Activated CD4-positive, alpha-beta T cell treated with anti-CD3 and anti-CD28 coated beads, Interleukin-2, amount 50 U/mL, for 24 hours (primary cell): ENCODE measurements at regions not wholly inside any gene's neighbourhood (a gene's known extent, or its start where the extent isn't known, plus 50 kb on each side); places are given as distances from the start of the nearest gene placed in this dataset.
"Not testable (repeated sequence)": the region's sequence is repeated elsewhere in the genome, so short reads cannot be mapped to it uniquely, and the experiment has no call there.

Source experiments
- DNase-seq, 2 donors: peaks; one replicate each; pipeline ENCODE4 v3.0.0-alpha.2; 2020; ENCODE audit warnings: low read depth in 1 of 2, low spot score in 1 of 2

DNA sequence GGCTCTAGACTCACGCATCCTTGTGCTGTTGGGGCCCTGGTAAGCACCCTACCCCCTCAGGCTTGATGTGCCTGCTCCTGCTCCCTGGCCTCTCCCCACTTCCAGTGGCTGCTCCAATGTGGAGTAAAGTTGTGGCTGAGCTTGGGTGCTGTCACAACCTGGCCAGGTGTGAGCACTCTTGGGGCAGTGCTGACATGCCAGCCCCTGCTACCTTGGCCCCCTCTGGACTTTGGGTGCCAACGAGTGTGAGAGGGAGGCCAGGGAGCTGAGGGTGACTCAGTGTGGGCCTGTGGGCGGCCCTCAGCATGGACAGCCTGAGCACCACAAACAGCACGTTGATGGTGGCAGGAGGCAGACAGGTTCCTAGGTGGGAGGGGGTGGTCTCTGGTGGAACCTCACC, 870.2 kb upstream of the C9orf72 start:
- DNase-seq: no peak

DNA sequence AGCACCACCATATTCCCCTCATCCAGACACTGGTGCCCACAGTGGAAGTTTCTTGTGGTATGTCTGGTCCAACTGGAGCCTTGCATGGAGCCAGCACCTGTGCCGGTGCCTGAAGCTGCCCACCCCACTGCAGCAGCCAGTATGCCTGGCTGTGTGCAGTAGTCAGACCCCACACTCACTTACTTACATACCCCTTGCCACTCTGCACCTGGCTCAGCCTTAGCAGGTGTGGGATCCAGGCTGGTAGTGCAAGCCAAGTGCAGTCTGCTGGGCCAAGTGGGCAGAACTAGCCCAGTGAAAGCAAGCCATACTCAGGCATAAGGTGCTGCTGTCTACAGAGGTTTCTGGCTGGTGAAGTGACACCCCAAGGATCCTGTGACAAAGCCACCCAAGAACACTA, 871.4 kb upstream of the C9orf72 start:
- DNase-seq: no peak

DNA sequence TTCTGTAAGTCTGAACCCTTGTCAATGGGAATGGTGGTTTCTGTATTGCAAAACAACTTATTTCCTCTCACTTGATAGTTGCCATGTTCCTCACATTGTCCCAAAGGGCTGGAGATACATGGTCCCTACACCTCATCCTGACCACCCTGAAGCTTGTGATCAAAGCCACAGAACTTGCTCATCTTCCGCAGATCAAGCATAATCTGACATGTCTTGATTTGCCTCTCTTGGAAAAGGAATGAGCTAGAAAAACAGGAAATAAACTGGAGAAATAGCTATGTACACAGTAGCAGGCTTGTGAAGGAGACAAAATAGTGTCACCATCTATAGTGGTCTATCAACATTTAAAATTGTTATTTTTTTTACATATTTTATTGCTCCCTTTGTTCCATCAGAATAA, 871.9 kb upstream of the C9orf72 start:
- no peak for DNase-seq

DNA sequence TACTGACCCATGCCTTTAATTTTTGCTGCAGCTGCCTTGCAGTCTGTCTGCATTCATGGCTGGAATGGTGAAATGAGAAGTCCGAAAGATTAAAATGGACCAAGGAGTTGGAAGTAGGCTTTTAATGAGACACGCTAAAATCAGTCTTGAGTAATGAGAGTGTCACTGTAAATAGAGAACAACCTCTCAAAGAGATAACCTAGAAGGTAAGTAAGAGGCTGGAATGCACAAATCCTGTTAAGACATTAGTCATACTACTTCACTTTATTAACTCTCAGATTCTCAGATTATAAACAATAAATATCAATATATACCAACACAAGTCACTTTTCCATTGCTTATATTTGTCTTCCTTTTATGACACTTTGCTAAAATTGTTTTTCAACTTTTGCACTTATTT, 880.6 kb upstream of the C9orf72 start:
- no peak for DNase-seq

DNA sequence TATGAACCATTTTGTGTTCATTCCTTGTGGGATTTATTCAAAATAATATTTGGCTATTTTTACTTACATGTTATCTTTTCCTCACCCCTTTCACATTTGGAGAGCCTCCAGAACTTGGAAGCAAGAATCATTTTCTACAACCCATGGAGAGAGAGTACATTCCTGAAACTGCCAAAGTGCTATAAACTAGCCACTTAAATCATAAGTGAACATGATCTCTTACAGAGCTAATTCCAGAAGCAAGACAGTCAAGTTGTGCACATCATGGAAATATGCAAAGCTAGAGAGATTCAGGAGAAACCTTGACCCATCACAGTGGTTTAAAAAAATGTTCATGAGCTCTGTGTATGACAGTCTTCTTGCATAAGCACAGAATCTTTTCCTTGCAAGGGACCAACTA, 883.6 kb upstream of the C9orf72 start:
- DNase-seq: no peak

DNA sequence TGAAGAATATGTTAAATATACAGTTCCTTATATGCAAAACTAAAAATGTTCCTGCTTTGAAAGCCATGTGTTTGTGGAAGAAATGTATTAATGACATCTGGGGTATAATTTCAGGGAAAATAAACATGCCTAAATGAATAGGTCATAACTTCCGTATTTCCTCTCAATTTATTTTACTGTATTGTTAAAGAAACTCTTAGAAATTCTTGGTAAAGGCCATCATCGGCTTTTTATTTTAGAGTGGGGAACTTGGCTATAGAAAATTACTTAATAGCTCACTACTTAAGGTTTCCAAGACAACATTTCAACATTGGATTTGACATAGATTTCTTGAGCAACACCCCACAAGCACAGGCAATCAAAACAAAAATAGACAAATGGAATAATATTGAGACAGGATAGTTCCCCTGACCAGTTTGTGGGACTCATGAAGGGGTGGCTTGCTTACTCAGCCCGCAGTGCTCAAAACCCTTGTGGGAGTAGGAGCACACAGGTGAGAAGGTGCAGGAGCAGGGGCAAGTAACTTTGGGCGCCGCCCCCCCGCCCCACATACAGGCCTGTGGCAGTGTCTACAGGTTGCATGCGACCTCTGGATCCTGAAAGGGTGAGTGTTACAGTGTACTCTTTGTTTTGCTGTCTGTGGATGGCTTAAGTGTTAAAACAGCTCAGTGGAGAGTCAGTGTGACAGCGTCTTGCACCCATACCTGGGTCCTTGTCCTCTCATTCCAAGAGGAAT, 891.4 kb upstream of the C9orf72 start:
- DNase-seq: no peak

GRCh38 chr9:28471261-28471660, 898.0 kb upstream of the C9orf72 start:
- no peak for DNase-seq

GRCh38 chr9:28487561-28487960, 914.3 kb upstream of the C9orf72 start:
- DNase-seq: no peak

- DNase-seq: no peak
Measured at GRCh38 chr9:28491121-28491520, 917.8 kb upstream of the C9orf72 start.

DNA sequence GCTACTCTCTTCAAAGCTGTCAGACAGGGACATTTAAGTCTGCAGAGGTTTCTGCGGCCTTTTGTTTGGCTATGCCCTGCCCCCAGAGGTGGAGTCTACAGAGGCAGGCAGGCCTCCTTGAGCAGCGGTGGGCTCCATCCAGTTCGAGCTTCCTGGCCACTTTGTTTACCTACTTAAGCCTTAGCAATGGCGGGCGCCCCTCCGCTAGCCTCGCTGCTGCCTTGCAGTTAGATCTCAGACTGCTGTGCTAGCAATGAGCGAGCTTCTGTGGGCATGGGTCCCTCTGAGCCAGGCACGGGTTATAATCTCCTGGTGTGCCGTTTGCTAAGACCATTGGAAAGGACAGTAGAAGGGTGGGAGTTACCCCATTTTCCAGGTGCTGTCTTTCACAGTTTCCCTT, 924.9 kb upstream of the C9orf72 start:
- DNase-seq: not testable (repeated sequence)

GRCh38 chr9:28502189-28502588, 928.9 kb upstream of the C9orf72 start:
- no peak for DNase-seq

DNA sequence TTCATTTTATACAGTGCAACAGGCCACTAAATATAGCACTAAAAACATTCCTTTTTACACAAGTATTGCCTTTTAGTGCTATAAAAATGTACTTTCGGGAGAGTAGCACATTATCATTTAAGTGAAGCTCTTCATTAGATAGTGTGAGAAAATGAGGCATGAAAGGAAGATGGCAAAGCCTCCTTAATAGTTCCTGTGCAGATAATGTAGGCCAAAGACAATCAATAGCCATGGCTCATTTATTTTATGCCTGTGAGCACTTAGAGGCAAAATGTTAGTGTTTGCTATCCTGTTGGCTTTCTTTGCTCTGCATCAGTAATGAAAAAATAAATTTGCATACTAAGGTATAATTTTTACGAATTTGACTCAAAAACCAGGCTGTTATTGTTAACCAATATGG, 929.5 kb upstream of the C9orf72 start:
- DNase-seq: no peak

DNA sequence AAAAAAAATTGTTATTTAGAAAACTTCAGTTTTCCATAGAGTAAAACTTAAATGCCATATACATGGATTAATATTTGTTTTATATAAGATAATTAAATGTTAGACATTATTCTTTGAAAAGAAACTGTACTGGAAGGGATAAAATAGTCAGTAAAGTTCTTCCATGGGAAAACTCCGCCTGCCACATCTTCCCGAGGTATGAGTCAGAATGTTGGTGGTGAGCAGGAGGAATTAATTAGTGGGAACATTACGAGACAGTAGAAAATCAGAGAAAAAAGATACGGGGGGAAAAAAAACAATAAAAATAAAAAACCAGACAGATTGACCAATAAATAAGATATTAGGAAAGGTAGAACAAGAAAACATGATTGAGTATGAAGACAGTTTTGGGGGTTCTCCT, 930.3 kb upstream of the C9orf72 start:
- DNase-seq: no peak

DNA sequence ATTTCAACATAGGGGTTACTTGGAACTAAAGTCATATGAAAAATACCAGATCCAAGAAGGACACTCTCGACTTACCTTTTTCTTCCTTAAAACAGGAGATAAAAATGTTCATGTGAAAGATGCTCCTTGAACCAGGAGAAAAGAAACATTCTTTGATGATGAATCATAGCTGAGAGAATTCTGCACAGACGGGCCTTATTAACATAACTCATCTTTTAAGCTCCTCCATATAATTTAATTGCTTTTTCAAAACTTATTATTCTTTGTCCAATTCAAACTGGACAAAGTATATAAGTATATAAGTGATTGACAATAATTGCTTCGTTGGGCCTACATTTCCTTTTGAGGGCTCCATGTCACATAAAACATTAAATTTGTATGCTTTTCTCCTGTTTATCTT, 945.2 kb upstream of the C9orf72 start:
- DNase-seq: no peak

DNA sequence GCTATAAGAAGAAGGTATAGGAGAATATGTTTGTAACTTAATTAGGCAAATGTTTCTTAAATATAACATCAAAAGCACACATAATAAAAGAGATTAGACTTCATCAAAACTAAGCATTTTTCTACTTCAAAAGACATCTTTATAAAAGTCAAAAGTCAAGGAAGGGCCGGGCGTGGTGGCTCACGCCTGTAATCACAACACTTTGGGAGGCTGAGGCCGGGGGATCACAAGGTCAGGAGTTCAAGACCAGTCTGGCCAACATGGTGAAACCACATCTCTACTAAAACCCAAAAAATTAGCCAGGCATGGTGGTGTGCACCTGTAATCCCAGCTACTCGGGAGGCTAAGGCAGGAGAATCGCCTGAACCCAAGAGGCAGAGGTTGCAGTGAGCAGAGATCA, 951.0 kb upstream of the C9orf72 start:
- DNase-seq: not testable (repeated sequence)

DNA sequence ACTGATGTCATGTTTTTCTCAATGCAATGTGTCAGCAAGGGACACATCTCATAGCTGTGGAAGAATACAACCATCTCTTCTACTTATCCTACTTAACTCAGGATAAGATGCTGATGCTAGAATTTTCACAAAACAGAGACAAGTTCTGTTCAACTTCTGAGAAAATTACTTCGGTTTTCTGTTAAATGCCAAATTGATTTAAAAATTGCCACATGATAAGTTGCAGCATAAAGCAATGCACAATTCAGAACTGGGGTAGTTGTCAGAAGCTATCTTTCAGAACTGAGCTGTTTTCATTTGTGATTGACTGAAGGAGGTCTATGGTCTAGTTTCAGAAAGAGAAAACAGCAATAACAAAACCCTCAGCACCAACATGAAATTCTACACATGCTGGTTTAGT, 954.8 kb upstream of the C9orf72 start:
- DNase-seq: no peak

- no peak for DNase-seq
Measured at GRCh38 chr9:28538132-28538531, 964.9 kb upstream of the C9orf72 start.

GRCh38 chr9:28539434-28540070, 966.3 kb upstream of the C9orf72 start:
- no peak for DNase-seq

- DNase-seq: no peak
Measured at GRCh38 chr9:28542928-28543327, 969.6 kb upstream of the C9orf72 start.

DNA sequence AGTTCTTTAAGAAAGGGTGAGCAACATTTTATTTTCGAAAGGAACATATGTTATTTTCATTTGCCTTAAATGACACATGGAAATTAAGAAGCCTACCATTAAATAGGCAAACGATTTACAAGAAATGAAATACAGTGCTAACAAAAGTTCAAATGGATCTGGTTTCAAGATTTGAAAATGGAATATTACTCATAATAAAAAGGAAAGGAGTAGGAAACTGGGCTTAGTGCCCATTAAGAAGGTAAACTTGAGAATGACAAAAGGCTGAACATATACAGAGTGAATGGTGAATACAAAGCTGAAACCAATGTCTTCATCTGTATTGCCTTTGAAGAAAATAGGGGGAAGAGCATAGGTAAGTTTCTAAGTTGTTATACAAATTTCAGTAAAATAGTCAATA, 974.2 kb upstream of the C9orf72 start:
- no peak for DNase-seq

- DNase-seq: no peak
Measured at GRCh38 chr9:28563291-28563934, 990.1 kb upstream of the C9orf72 start.

GRCh38 chr9:28583832-28584231, 1010.6 kb upstream of the C9orf72 start:
- no peak for DNase-seq

DNA sequence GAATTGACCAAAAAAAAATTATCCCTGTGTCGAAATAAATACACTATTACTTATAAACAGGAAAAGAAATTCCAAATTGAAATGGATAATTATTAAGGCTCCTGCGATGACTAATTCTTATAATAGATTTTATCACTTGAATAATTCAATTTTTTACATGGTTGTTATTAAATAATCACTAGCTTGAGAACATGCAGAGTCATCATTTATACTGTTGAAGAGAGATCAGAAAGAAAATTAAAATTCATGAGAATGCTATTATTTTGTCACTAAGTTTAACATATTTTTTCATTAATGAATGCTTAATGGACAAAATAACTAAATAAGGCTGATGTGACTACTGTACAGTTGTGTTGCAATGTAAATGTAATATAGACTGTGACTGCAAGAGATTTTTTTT, 1011.3 kb upstream of the C9orf72 start:
- DNase-seq: no peak
